ENCODE measurements at regions not wholly inside any gene's neighbourhood (a gene's known extent, or its start where the extent isn't known, plus 50 kb on each side); places are given as distances from the start of the nearest gene placed in this dataset.
"Not testable (repeated sequence)": the region's sequence is repeated elsewhere in the genome, so short reads cannot be mapped to it uniquely, and the experiment has no call there.

- DNase-seq (ENCODE audit: low read depth in 2 of 2) = peak in 1 of 2 donors; percentile 37
- no peak for TF ChIP-seq CTCF (IDR thresholded peaks at IDR 0.05; ENCODE audit: low read depth, low read length)
- H3K4me3 ChIP-seq (replicated peaks in 1 of 2; ENCODE audit: low read depth in 2 of 2, low read length in 2 of 2) = no peak overlapping the region
Observed at GRCh38 chr7:81233208-81233940, 314.5 kb upstream of the SEMA3C start.

- H3K4me3 ChIP-seq (replicated peaks in 1 of 2; ENCODE audit: low read depth in 2 of 2, low read length in 2 of 2) = no peak overlapping the region
- no peak for TF ChIP-seq CTCF (IDR thresholded peaks at IDR 0.05; ENCODE audit: low read depth, low read length)
- DNase-seq (ENCODE audit: low read depth in 2 of 2) = no peak
Observed at GRCh38 chr7:81232084-81232799, 313.4 kb upstream of the SEMA3C start.

- no peak for TF ChIP-seq CTCF (IDR thresholded peaks at IDR 0.05; ENCODE audit: low read depth, low read length)
Observed at GRCh38 chr7:81231301-81231838, 312.5 kb upstream of the SEMA3C start.

GRCh38 chr7:81226234-81226633 lies 307.4 kb upstream of the SEMA3C start:
- TF ChIP-seq CTCF (IDR thresholded peaks at IDR 0.05; ENCODE audit: low read depth, low read length) = no peak
- no peak for DNase-seq (ENCODE audit: low read depth in 2 of 2)
- no peak overlapping the region for H3K4me3 ChIP-seq (replicated peaks in 1 of 2; ENCODE audit: low read depth in 2 of 2, low read length in 2 of 2)

More at GRCh38 chr7:81231301-81231838, 312.5 kb upstream of the SEMA3C start:
- DNase-seq (ENCODE audit: low read depth in 2 of 2) = peak in 1 of 2 donors; percentile 17
- no peak overlapping the region for H3K4me3 ChIP-seq (replicated peaks in 1 of 2; ENCODE audit: low read depth in 2 of 2, low read length in 2 of 2)

GRCh38 chr7:81222692-81223091 lies 303.8 kb upstream of the SEMA3C start:
- DNase-seq (ENCODE audit: low read depth in 2 of 2); H3K4me3 ChIP-seq (replicated peaks in 1 of 2; ENCODE audit: low read depth in 2 of 2, low read length in 2 of 2): not testable (repeated sequence)

GRCh38 chr7:81221527-81222217 lies 302.8 kb upstream of the SEMA3C start:
- no peak for DNase-seq (ENCODE audit: low read depth in 2 of 2)
- no peak for TF ChIP-seq CTCF (IDR thresholded peaks at IDR 0.05; ENCODE audit: low read depth, low read length)
- H3K4me3 ChIP-seq (replicated peaks in 1 of 2; ENCODE audit: low read depth in 2 of 2, low read length in 2 of 2) = no peak overlapping the region

All from cardiac fibroblast (primary cell).